Peyer's patch (tissue), 4 donors: ENCODE measurements at regions not wholly inside any gene's neighbourhood (a gene's known extent, or its start where the extent isn't known, plus 50 kb on each side); places are given as distances from the start of the nearest gene placed in this dataset.
"Not testable (repeated sequence)": the region's sequence is repeated elsewhere in the genome, so short reads cannot be mapped to it uniquely, and the experiment has no call there.

Source experiments
- POLR2A ChIP-seq, 2 donors: fragments of 450-650 bp; IDR thresholded peaks; one replicate each; pipeline ENCODE4 v1.5.1; 2017; ENCODE audit warnings: antibody characterized with exemption in 2 of 2, mild to moderate bottlenecking in 2 of 2, moderate library complexity in 2 of 2
- TF ChIP-seq, protein P1 (sequence below), 6 experiments: fragments of 450-650 bp in 4 of 6; fragments of 200-600 bp in 2 of 6; sonication (generic) in 1 of 6; IDR thresholded peaks; one replicate each; pipeline ENCODE4 v1.5.1; 2017 to 2019; ENCODE audit warnings: antibody characterized with exemption in 6 of 6, mild to moderate bottlenecking in 3 of 6, moderate library complexity in 1 of 6

DNA sequence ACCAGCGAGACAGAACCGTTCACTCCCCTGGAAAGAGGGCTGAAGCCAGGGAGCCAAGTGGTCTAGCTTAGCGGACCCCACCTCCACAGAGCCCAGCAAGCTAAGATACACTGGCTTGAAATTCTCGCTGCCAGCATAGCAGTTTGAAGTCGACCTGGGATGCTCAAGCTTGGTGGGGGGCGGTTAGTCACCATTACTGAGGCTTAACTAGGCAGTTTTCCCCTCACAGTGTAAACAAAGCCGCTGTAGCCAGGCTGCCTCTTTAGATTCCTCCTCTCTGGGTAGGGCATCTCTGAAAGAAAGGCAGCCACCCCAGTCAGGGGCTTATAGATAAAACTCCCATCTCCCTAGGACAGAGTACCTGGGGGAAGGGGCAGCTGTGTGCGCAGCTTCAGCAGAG lies 235.1 kb downstream of the CHRM2 start:
- not testable (repeated sequence) for TF ChIP-seq POLR2A (IDR thresholded peaks at IDR 0.05)
- TF ChIP-seq, protein P1, sequence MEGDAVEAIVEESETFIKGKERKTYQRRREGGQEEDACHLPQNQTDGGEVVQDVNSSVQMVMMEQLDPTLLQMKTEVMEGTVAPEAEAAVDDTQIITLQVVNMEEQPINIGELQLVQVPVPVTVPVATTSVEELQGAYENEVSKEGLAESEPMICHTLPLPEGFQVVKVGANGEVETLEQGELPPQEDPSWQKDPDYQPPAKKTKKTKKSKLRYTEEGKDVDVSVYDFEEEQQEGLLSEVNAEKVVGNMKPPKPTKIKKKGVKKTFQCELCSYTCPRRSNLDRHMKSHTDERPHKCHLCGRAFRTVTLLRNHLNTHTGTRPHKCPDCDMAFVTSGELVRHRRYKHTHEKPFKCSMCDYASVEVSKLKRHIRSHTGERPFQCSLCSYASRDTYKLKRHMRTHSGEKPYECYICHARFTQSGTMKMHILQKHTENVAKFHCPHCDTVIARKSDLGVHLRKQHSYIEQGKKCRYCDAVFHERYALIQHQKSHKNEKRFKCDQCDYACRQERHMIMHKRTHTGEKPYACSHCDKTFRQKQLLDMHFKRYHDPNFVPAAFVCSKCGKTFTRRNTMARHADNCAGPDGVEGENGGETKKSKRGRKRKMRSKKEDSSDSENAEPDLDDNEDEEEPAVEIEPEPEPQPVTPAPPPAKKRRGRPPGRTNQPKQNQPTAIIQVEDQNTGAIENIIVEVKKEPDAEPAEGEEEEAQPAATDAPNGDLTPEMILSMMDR (IDR thresholded peaks at IDR 0.05): not testable (repeated sequence)
